HG02938 (cell line): ENCODE measurements at regions not wholly inside any gene's neighbourhood (a gene's known extent, or its start where the extent isn't known, plus 50 kb on each side); places are given as distances from the start of the nearest gene placed in this dataset.
"Not testable (repeated sequence)": the region's sequence is repeated elsewhere in the genome, so short reads cannot be mapped to it uniquely, and the experiment has no call there.

Experiments used
- ATAC-seq: cut with Tn5 transposase; IDR thresholded peaks from one replicate; pipeline ENCODE4 v1.9.1; 2021; ENCODE audit warnings: mild to moderate bottlenecking, moderate library complexity; ENCODE audit not compliant: unreplicated experiment

DNA sequence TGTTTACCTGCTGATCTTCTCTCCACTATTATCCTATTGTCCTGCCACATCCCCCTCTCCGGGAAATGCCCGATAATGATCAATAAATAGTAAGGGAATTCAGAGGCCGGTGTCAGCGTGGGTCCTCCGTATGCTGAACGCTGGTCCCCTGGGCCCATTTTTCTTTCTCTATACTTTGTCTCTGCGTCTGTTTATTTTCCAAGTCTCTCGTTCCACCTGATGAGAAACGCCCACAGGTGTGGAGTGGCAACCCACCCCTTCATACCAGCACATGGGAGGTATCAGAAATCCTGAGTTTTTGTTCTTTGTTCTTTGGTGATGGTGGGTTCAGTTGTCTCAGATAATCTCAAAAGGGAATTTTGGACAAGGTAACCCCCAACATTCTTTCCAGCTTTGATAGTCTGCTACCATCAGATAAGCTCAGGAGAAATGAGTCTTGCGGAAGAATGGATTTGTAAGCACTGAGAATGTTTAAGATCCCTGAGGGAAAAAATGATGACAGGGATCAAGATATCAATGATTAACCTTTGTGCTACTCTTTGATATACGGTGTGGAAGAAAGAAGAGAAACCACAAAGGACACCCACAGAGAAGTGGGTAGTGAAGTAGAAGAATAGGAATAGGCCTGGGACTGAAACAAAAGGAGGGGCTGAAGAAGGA is 117.9 kb downstream of the CEP44 start:
- no peak for ATAC-seq

DNA sequence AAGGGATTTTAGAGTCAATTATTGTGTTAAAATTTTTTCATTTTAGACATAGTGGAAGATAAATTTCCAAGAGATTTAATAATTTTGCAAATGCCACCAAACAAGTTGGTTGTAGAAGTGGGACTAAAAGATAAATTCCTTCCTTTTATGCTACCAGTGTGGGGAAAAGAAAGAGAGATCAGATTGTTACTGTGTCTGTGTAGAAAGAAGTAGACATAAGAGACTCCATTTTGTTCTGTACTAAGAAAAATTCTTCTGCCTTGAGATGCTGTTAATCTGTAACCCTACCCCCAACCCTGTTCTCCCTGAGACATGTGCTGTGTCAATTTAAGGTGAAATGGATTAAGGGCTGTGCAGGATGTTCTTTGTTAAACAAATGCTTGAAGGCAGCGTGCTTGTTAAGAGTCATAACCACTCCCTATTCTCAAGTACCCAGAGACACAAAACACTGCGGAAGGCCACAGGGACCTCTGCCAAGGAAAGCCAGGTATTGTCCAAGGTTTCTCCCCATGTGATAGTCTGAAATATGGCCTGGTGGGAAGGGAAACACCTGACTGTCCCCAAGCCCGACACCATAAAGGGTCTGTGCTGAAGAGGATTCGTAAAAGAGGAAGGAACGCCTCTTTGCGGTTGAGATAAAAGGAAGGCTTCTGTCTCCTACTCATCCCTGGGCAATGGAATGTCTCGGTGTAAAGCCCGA is 117.0 kb downstream of the CEP44 start:
- not testable (repeated sequence) for ATAC-seq

DNA sequence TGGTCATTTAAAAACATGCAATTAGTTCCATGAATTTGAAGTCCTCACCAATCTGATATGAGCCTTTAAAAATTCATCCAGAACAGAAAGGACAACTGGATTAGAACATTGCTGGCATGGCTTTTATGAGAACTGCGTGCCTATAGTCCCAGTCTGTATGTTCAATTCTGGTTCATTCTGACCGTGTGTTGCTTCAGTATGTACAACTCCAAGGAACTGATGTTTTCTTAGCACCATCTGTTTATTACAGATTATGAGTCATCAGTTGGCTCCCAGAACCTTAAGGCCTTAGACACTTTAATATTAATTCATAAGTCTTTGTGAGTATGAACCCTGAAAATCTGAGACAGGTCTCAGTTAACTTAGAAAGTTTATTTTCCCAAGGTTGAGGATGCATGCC is 115.0 kb downstream of the CEP44 start:
- ATAC-seq, result no peak

DNA sequence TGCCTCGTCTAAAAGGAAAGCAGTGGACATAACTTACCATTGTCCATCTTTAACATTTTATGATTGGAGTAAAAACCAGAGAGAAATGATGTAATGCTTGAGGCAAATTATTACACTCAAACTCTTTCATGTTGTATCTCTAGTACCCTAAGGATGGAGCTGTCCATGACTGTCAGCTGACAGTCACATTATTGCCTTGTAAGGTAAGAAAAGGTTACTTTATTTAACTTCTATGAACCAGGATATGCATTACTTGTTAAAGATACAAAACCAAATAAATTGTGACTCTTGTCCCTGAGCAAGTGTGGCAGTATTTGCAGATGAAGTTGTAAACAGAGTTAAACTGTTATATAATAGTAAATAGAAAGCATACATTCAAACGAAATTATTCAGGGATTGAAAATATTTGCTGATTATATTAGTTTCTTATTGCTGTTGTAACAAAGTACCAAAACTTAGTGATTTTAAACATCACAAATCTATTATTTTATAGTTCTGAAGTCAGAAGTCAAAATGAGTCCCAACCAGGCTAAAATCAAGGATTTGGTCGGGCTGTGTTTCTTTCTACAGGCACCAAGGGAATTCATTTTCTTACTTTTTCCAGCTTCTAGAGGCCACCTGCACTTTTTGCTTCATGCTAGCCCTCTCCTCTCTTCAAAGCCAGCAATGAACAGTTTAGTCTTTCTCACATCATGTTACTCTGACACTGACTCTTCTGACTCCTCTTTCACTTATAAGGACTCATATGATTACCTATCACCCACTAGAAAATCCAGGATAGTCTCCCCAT is 113.8 kb downstream of the CEP44 start:
- ATAC-seq, result no peak

DNA sequence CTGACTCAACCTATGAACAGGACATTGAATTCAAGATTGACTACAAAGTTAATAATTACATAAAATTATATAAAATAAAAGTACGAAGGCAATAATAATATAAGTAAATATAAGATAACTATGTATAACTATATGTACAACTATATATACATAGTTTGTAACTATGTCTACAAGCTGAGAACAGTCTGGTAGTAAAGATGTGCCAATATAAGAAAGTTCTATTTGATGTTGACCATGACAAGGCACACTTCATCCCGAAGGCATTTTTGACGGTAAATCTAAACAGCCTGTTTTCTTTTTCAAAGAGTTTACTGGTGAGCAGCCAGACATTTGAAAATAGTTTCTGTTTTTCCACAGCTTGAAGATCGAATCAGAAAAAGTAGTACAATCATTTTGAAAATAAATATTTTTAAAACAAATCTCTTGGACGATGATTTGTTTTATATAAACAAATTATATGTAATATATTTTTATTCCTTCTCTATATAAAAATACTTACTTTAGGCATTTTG is 112.9 kb downstream of the CEP44 start:
- ATAC-seq, result no peak

DNA sequence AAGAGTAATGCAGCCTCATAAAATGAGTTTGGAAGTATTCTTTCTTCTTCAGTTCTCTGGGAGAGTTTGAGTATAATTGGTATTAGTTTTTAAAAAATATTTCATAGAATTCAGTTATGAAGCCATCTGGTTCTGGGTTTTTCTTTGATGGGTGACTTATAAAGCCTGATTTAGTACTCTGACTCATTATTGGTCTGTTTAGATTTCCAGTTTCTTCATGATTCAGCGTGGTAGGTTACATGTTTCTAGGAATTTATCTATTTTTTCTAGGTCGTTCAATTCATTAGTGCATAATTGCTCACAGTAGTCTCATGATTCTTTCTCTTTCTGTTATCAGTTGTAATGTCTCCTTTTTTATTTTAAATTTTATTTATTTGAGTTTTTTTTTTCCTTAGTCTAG is 111.2 kb downstream of the CEP44 start:
- ATAC-seq, result peak; percentile 60

DNA sequence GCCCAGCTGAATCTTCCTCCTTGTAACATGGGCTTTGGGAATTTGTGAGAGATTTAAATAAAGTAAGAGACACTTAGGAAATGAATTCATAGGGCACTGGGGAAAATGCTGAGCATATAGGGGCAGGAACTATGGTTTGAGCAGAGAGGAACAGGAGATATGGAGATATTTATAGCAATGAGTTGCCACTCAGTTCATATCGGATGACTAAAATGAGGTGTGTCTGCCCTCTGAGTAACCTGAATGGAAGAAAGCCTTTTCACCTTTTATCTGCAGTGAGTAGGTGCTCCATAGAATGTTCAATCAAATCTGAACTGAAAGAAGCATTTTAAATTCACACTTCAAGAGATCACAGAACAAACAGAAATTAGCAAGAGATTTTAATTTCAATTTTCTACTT is 105.7 kb downstream of the CEP44 start:
- no peak for ATAC-seq

DNA sequence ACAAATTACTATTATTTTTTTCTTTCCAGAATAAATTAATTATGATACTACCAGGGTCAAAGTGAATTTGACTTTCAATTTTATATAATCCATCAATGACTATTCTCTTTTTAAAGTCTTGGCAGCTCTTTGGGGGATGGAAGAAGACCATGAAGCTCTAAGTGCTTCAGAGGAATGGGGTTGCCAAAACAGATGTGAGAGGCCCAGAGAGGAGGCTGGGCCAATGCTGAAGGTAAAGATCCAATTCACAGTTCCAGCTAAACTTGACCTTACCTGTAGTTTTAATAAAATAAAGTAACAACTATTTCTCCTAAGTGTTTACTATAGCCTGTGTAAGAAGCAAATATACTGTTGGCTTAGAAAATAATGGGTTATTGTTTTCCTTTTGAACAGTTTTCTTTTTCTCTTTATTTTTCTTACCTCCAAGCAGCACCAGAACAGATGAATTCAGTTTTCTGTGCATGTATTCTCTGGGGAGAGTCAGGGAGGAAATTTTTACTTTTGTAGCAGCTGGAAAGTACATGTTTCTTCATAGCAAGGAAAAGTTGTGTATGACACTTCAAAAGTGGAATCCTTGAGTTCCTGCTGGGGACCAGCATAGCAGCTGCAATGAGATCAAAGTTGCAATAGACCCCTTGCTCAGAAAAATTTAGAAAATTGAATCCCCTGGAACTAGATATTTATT is 104.9 kb downstream of the CEP44 start:
- ATAC-seq, result no peak

DNA sequence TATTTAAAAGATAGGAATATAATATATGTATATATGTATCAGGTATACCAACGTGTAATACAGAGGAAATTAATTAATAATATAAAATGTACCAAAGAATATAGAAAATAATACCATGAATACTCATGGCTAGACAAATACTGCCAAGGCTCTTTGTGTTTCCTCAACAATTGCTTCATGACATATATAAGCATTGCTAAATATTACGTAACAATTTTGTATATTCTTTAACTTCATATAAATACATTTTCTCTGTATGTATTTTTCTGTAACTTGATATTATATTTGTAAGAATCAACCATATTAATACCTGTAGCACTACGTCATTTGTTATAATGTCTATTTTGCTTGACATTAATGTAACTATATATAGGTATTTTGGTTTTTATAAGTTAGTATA is 104.0 kb downstream of the CEP44 start:
- ATAC-seq, result no peak

DNA sequence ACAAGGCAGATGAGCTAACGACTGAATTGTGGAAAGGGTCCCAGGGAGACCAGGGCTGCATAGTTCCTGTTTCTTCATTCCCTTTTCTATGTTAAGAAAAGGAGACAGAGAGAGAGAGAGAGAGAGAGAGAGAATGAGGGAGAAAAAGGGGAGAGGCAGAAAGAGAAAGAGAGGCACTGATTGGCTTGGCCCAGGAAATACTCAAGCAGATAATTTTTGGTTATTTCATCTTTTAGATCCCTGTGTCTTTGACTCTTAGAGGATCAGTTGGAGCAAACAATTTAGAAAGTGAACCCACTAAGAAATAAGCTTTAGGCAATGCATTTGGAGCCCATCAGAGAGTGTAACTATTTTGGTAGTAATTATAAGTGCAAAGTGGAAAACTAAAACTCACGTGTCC is 103.4 kb downstream of the CEP44 start:
- no peak for ATAC-seq

DNA sequence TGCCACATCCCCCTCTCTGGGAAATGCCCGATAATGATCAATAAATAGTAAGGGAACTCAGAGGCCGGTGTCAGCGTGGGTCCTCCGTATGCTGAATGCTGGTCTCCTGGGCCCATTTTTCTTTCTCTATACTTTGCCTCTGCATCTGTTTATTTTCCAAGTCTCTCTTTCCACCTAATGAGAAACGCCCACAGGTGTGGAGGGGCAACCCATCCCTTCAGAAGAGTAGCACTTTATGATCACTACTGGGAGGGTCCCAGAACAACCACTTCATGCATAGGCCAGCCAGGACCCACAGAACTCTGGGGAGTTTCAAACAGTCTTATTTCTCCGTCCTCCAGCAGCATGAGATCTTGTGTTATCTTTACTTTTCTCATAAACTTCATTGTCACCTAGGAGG is 100.1 kb downstream of the CEP44 start:
- no peak for ATAC-seq

DNA sequence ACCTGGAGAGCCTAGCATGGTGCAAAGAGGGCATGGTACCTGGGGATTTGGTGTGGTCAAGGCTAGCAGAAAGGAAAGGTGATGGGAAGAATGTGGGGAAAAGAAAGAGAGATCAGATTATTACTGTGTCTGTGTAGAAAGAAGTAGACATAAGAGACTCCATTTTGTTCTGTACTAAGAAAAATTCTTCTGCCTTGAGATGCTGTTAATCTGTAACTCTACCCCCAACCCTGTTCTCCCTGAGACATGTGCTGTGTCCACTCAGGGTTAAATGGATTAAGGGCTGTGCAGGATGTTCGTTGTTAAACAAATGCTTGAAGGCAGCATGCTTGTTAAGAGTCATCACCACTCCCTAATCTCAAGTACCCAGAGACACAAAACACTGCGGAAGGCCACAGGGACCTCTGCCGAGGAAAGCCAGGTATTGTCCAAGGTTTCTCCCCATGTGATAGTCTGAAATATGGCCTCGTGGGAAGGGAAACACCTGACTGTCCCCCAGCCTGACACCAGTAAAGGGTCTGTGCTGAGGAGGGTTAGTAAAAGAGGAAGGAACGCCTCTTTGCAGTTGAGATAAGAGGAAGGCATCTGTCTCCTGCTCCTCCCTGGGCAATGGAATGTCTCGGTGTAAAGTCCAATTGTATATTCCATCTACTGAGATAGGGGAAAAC is 99.4 kb downstream of the CEP44 start:
- not testable (repeated sequence) for ATAC-seq
